ENCODE measurements at regions not wholly inside any gene's neighbourhood (a gene's known extent, or its start where the extent isn't known, plus 50 kb on each side); places are given as distances from the start of the nearest gene placed in this dataset.

GRCh38 chr6:25032934-25033333 is 97.2 kb upstream of the RIPOR2 start:
- Histone ChIP-seq H3K36me3 (no peaks in the 10 kb centered on the region), H3K4me1 (no peaks in the 10 kb centered on the region), H3K27ac (no peak overlapping the region), H3K4me3 (no peak overlapping the region), H3K9me3 (no peaks in the 10 kb centered on the region), H3K27me3 (no peaks in the 10 kb centered on the region)
- no peak for DNase-seq (ENCODE audit: low spot score in 2 of 2)
- TF ChIP-seq CTCF (IDR thresholded peaks at IDR 0.05), result no peak
- intact Hi-C loops (cut with DNase I), result no loop called here

- no peaks in the 10 kb centered on the region for H3K4me1 ChIP-seq
- H3K9me3 ChIP-seq, result no peaks in the 10 kb centered on the region
- no peaks in the 10 kb centered on the region for H3K36me3 ChIP-seq
- DNase-seq (ENCODE audit: low spot score in 2 of 2), result no peak
- no peak for TF ChIP-seq CTCF (IDR thresholded peaks at IDR 0.05)
- no peak overlapping the region for H3K27ac ChIP-seq
- no peaks in the 10 kb centered on the region for H3K27me3 ChIP-seq
- intact Hi-C loops (cut with DNase I), result no loop called here
- H3K4me3 ChIP-seq, result no peak overlapping the region
These were observed 98.7 kb upstream of the RIPOR2 start for GRCh38 chr6:25034431-25034921.

GRCh38 chr6:25035174-25035511 is 99.4 kb upstream of the RIPOR2 start:
- H3K36me3 ChIP-seq, result no peaks in the 10 kb centered on the region
- H3K4me1 ChIP-seq, result no peaks in the 10 kb centered on the region
- H3K27me3 ChIP-seq, result no peaks in the 10 kb centered on the region
- TF ChIP-seq CTCF (IDR thresholded peaks at IDR 0.05), result no peak
- H3K4me3 ChIP-seq, result no peak overlapping the region
- no peaks in the 10 kb centered on the region for H3K9me3 ChIP-seq
- DNase-seq (ENCODE audit: low spot score in 2 of 2), result no peak
- no peak overlapping the region for H3K27ac ChIP-seq
- intact Hi-C loops (cut with DNase I), result no loop called here

GRCh38 chr6:25035512-25036435 is 100.0 kb upstream of the RIPOR2 start:
- no peak for DNase-seq (ENCODE audit: low spot score in 2 of 2)
- Histone ChIP-seq H3K27ac (no peak overlapping the region), H3K9me3 (no peaks in the 10 kb centered on the region), H3K27me3 (no peaks in the 10 kb centered on the region), H3K4me1 (no peaks in the 10 kb centered on the region), H3K36me3 (no peaks in the 10 kb centered on the region), H3K4me3 (no peak overlapping the region)
- no peak for TF ChIP-seq CTCF (IDR thresholded peaks at IDR 0.05)
- intact Hi-C loops (cut with DNase I), result no loop called here

GRCh38 chr6:25036461-25036860 is 100.7 kb upstream of the RIPOR2 start:
- H3K4me3 ChIP-seq, result no peak overlapping the region
- intact Hi-C loops (cut with DNase I), result no loop called here
- H3K36me3 ChIP-seq, result no peaks in the 10 kb centered on the region
- no peaks in the 10 kb centered on the region for H3K27me3 ChIP-seq
- H3K9me3 ChIP-seq, result no peaks in the 10 kb centered on the region
- DNase-seq (ENCODE audit: low spot score in 2 of 2), result no peak
- no peaks in the 10 kb centered on the region for H3K4me1 ChIP-seq
- TF ChIP-seq CTCF (IDR thresholded peaks at IDR 0.05), result no peak
- H3K27ac ChIP-seq, result no peak overlapping the region
